Kidney (tissue), 13 donors: ENCODE measurements at regions not wholly inside any gene's neighbourhood (a gene's known extent, or its start where the extent isn't known, plus 50 kb on each side); places are given as distances from the start of the nearest gene placed in this dataset.

Source experiments
- DNase-seq, 5 donors: peaks; one replicate each; pipeline ENCODE4 v3.0.0-alpha.2; 2013 to 2020
- FAIRE-seq: peaks from 2 replicates; lab custom pipeline; 2012; peaks lifted over from hg19 to GRCh38; lab: Jason Lieb, UNC
- H3K27ac ChIP-seq, 2 donors: one replicate each; pipeline ENCODE4 v1.7.0; 2013; ENCODE audit warnings: low read depth in 2 of 2, low read length in 2 of 2, inconsistent platforms in 1 of 2
- H3K27me3 ChIP-seq: one replicate; pipeline ENCODE4 v1.7.1; 2013; ENCODE audit warnings: low read length, inconsistent platforms; ENCODE audit not compliant: control insufficient read depth, insufficient read depth
- H3K36me3 ChIP-seq, 3 donors: one replicate each; pipeline versions ENCODE4 v1.7.0 to v1.7.1; 2013; ENCODE audit warnings: low read length in 3 of 3, control low read depth in 1 of 3, inconsistent platforms in 1 of 3; ENCODE audit not compliant: insufficient read depth in 3 of 3, control insufficient read depth in 2 of 3
- H3K4me1 ChIP-seq, 3 donors: one replicate each; pipeline versions ENCODE4 v1.7.0 to v1.7.1; 2013; ENCODE audit warnings: low read length in 3 of 3, inconsistent platforms in 1 of 3, low read depth in 1 of 3; ENCODE audit not compliant: control insufficient read depth in 2 of 3, insufficient read depth in 2 of 3
- H3K4me3 ChIP-seq, 3 donors: one replicate each; pipeline versions ENCODE4 v1.7.0 to v1.8.1; 2013; ENCODE audit warnings: low read length in 3 of 3, control low read depth in 1 of 3, inconsistent platforms in 1 of 3
- H3K9ac ChIP-seq, 3 donors: one replicate each; pipeline versions ENCODE4 v1.7.0 to v1.7.1; 2013; ENCODE audit warnings: low read length in 3 of 3, control low read depth in 1 of 3, inconsistent platforms in 1 of 3
- H3K9me3 ChIP-seq, 3 donors: one replicate each; pipeline versions ENCODE4 v1.7.0 to v1.7.1; 2013; ENCODE audit warnings: low read length in 3 of 3, control low read depth in 1 of 3, inconsistent platforms in 1 of 3; ENCODE audit not compliant: control insufficient read depth in 2 of 3, insufficient read depth in 1 of 3
- intact Hi-C: fragments of 100-400 bp; cut with DNase I; formaldehyde crosslinking; loops from one replicate; pipeline ENCODE4 v1.11.1; 2022
- TF ChIP-seq, protein P1 (sequence below): IDR thresholded peaks from 3 replicates; pipeline ENCODE4 v1.5.1; 2012; ENCODE audit warnings: mild to moderate bottlenecking, moderate library complexity, borderline replicate concordance; ENCODE audit not compliant: insufficient read depth; ENCODE audit errors: extremely low read depth
- donor health status: control.
- donor health status: control.
- donor health status: control.
- donor health status: control.
- donor health status: control.
- donor health status: DM: yes; HTN: yes; CAD: no.
- donor health status: Normal renal cell carcinoma (clear cell type).

DNA sequence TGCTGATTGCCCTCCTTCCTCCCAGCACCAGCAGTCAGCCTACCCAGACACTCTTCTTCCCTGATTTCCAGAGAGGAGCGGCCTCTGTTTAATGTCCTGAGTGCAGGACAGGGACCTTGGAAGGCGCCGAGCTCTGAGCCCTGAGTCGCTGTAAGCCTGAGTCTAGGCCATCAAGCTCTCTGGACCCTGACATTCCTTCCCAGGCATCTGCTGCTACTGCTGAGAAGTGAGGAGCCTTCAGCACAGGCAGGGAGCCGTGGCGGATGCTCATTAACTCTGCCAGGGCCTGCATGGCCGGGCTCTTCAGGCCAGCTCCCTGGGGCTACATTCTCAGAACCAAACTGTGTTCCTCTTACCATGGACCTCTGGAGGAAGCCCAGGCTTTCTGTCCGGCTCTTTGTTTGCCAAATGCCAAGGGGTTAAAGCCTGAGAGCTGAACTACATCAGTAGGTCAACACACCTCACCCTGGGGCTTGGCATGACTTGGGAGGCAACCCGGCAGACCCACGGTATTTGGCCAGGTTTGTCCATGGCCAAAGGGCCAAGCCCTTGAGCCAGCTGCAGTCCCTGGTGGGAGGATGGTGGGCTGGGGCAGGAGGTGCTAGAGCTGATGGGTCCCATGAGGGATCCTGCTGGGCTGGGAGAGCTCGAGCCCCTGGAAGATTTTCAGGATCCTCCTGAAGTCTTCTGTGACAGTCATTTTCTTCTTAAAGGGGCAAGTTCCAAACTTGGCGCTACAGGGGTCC is 721.4 kb downstream of the BRD1 start:
- H3K27ac ChIP-seq = no peak overlapping the region
- H3K4me1 ChIP-seq = no peaks in the 10 kb centered on the region
- no peak overlapping the region for H3K9ac ChIP-seq
- intact Hi-C loops = no loop called here
- DNase-seq (peak in 4 of 5 donors; percentile 49 to 86 (median 76)), FAIRE-seq (no peak)
- H3K27me3 ChIP-seq = peaks cover 2% of the 10 kb centered on the region
- no peaks in the 10 kb centered on the region for H3K36me3 ChIP-seq
- TF ChIP-seq, protein P1, sequence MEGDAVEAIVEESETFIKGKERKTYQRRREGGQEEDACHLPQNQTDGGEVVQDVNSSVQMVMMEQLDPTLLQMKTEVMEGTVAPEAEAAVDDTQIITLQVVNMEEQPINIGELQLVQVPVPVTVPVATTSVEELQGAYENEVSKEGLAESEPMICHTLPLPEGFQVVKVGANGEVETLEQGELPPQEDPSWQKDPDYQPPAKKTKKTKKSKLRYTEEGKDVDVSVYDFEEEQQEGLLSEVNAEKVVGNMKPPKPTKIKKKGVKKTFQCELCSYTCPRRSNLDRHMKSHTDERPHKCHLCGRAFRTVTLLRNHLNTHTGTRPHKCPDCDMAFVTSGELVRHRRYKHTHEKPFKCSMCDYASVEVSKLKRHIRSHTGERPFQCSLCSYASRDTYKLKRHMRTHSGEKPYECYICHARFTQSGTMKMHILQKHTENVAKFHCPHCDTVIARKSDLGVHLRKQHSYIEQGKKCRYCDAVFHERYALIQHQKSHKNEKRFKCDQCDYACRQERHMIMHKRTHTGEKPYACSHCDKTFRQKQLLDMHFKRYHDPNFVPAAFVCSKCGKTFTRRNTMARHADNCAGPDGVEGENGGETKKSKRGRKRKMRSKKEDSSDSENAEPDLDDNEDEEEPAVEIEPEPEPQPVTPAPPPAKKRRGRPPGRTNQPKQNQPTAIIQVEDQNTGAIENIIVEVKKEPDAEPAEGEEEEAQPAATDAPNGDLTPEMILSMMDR = no peak
- peaks cover 0 to 1% (median 0%) of the 10 kb centered on the region in 3 donors for H3K9me3 ChIP-seq
- H3K4me3 ChIP-seq = no peak overlapping the region

GRCh38 chr22:49104434-49104833 is 723.2 kb downstream of the BRD1 start:
- no peak for FAIRE-seq
- intact Hi-C loops = no loop called here

GRCh38 chr22:49103314-49104059 is 724.2 kb downstream of the BRD1 start:
- Histone ChIP-seq H3K27me3 (peaks cover 2% of the 10 kb centered on the region), H3K36me3 (no peaks in the 10 kb centered on the region), H3K4me1 (no peaks in the 10 kb centered on the region), H3K27ac (no peak overlapping the region), H3K9ac (no peak overlapping the region), H3K9me3 (peaks cover 0 to 1% (median 0%) of the 10 kb centered on the region in 3 donors), H3K4me3 (no peak overlapping the region)
- DNase-seq (no peak), FAIRE-seq (no peak)
- intact Hi-C loops = no loop called here
- TF ChIP-seq, protein P1 = no peak

More at GRCh38 chr22:49104434-49104833, 723.2 kb downstream of the BRD1 start:
- no peak overlapping the region for H3K27ac ChIP-seq
- H3K9ac ChIP-seq = no peak overlapping the region
- no peaks in the 10 kb centered on the region for H3K4me1 ChIP-seq
- TF ChIP-seq, protein P1 = no peak
- DNase-seq = no peak
- H3K36me3 ChIP-seq = no peaks in the 10 kb centered on the region
- peaks cover 0 to 1% (median 0%) of the 10 kb centered on the region in 3 donors for H3K9me3 ChIP-seq
- no peak overlapping the region for H3K4me3 ChIP-seq
- H3K27me3 ChIP-seq = peaks cover 2% of the 10 kb centered on the region
